ES-I3 (cell line): ENCODE measurements at regions not wholly inside any gene's neighbourhood (a gene's known extent, or its start where the extent isn't known, plus 50 kb on each side); places are given as distances from the start of the nearest gene placed in this dataset.

Experiments used
- H3K36me3 ChIP-seq: 2 replicates; pipeline ENCODE4 v1.6.1; 2013; ENCODE audit warnings: mild to moderate bottlenecking, low read length, control low read depth, moderate library complexity; ENCODE audit not compliant: insufficient read depth
- H3K4me1 ChIP-seq: 2 replicates; pipeline ENCODE4 v1.6.1; 2013; ENCODE audit warnings: mild to moderate bottlenecking, control low read depth, low read length; ENCODE audit not compliant: insufficient read depth
- H3K9ac ChIP-seq: 2 replicates; pipeline ENCODE4 v1.6.1; 2013; ENCODE audit warnings: low read depth, mild to moderate bottlenecking, low read length, moderate library complexity
- H3K9me3 ChIP-seq: 2 replicates; pipeline ENCODE4 v1.6.1; 2013; ENCODE audit warnings: mild to moderate bottlenecking, low read length, moderate library complexity; ENCODE audit not compliant: control insufficient read depth, insufficient read depth

- no peak overlapping the region for H3K9ac ChIP-seq
- no peaks in the 10 kb centered on the region for H3K4me1 ChIP-seq
- H3K9me3 ChIP-seq: no peaks in the 10 kb centered on the region
- no peaks in the 10 kb centered on the region for H3K36me3 ChIP-seq
These were observed 480.3 kb downstream of the NSUN3 start for GRCh38 chr3:94543161-94543560.

- no peak overlapping the region for H3K9ac ChIP-seq
- H3K36me3 ChIP-seq: no peaks in the 10 kb centered on the region
- no peaks in the 10 kb centered on the region for H3K9me3 ChIP-seq
- H3K4me1 ChIP-seq: 0 out of 2 replicates have a peak, but pooled peaks cover 3% of the 10 kb centered on the region
These were observed 481.4 kb downstream of the NSUN3 start for GRCh38 chr3:94544131-94544789.

- Histone ChIP-seq H3K36me3 (no peaks in the 10 kb centered on the region), H3K9me3 (no peaks in the 10 kb centered on the region), H3K9ac (no peak overlapping the region), H3K4me1 (0 out of 2 replicates have a peak, but pooled peaks cover 3% of the 10 kb centered on the region)
These were observed 485.9 kb downstream of the NSUN3 start for GRCh38 chr3:94548581-94549316.

GRCh38 chr3:94561094-94561493 lies 498.2 kb downstream of the NSUN3 start:
- Histone ChIP-seq H3K36me3 (no peaks in the 10 kb centered on the region), H3K9ac (no peak overlapping the region), H3K9me3 (peaks cover 7% of the 10 kb centered on the region; the same call in 1 of the 2 replicates), H3K4me1 (no peaks in the 10 kb centered on the region; the same call in 1 of the 2 replicates)

- Histone ChIP-seq H3K4me1 (no peaks in the 10 kb centered on the region; the same call in 1 of the 2 replicates), H3K36me3 (no peaks in the 10 kb centered on the region), H3K9ac (no peak overlapping the region), H3K9me3 (peaks cover 7% of the 10 kb centered on the region; the same call in 1 of the 2 replicates)
These were observed 501.4 kb downstream of the NSUN3 start for GRCh38 chr3:94564247-94564646.

GRCh38 chr3:94568041-94568440 lies 505.2 kb downstream of the NSUN3 start:
- H3K9me3 ChIP-seq: peaks cover 7% of the 10 kb centered on the region; the same call in 1 of the 2 replicates
- no peak overlapping the region for H3K9ac ChIP-seq
- H3K4me1 ChIP-seq: no peaks in the 10 kb centered on the region; the same call in 1 of the 2 replicates
- no peaks in the 10 kb centered on the region for H3K36me3 ChIP-seq

- Histone ChIP-seq H3K4me1 (no peaks in the 10 kb centered on the region), H3K36me3 (no peaks in the 10 kb centered on the region), H3K9me3 (no peaks in the 10 kb centered on the region), H3K9ac (no peak overlapping the region)
These were observed 510.5 kb downstream of the NSUN3 start for GRCh38 chr3:94573337-94573736.

- no peaks in the 10 kb centered on the region for H3K36me3 ChIP-seq
- no peak overlapping the region for H3K9ac ChIP-seq
- no peaks in the 10 kb centered on the region for H3K4me1 ChIP-seq
- H3K9me3 ChIP-seq: no peaks in the 10 kb centered on the region
These were observed 524.4 kb downstream of the NSUN3 start for GRCh38 chr3:94587291-94587690.

- no peaks in the 10 kb centered on the region for H3K9me3 ChIP-seq
- no peaks in the 10 kb centered on the region for H3K36me3 ChIP-seq
- no peak overlapping the region for H3K9ac ChIP-seq
- H3K4me1 ChIP-seq: no peaks in the 10 kb centered on the region
These were observed 530.8 kb downstream of the NSUN3 start for GRCh38 chr3:94593526-94594150.

- no peak overlapping the region for H3K9ac ChIP-seq
- no peaks in the 10 kb centered on the region for H3K9me3 ChIP-seq
- H3K36me3 ChIP-seq: no peaks in the 10 kb centered on the region
- H3K4me1 ChIP-seq: no peaks in the 10 kb centered on the region
These were observed 533.3 kb downstream of the NSUN3 start for GRCh38 chr3:94596141-94596540.

GRCh38 chr3:94596887-94597566 lies 534.2 kb downstream of the NSUN3 start:
- no peaks in the 10 kb centered on the region for H3K36me3 ChIP-seq
- H3K9me3 ChIP-seq: no peaks in the 10 kb centered on the region
- no peak overlapping the region for H3K9ac ChIP-seq
- no peaks in the 10 kb centered on the region for H3K4me1 ChIP-seq

GRCh38 chr3:94607778-94608177 lies 544.9 kb downstream of the NSUN3 start:
- Histone ChIP-seq H3K9me3 (no peaks in the 10 kb centered on the region), H3K36me3 (no peaks in the 10 kb centered on the region; the same call in 1 of the 2 replicates), H3K4me1 (no peaks in the 10 kb centered on the region), H3K9ac (no peak overlapping the region)

GRCh38 chr3:94609908-94610307 lies 547.0 kb downstream of the NSUN3 start:
- H3K9me3 ChIP-seq: no peaks in the 10 kb centered on the region
- peaks cover 6% of the 10 kb centered on the region; the same call in 1 of the 2 replicates for H3K4me1 ChIP-seq
- H3K36me3 ChIP-seq: no peaks in the 10 kb centered on the region; the same call in 1 of the 2 replicates

GRCh38 chr3:94611596-94611995 lies 548.7 kb downstream of the NSUN3 start:
- H3K4me1 ChIP-seq: peaks cover 6% of the 10 kb centered on the region; the same call in 1 of the 2 replicates

More at GRCh38 chr3:94609908-94610307, 547.0 kb downstream of the NSUN3 start:
- H3K9ac ChIP-seq: no peak overlapping the region

More at GRCh38 chr3:94611596-94611995, 548.7 kb downstream of the NSUN3 start:
- Histone ChIP-seq H3K9me3 (no peaks in the 10 kb centered on the region), H3K9ac (no peak overlapping the region), H3K36me3 (no peaks in the 10 kb centered on the region; the same call in 1 of the 2 replicates)
